GM12878 (cell line): ENCODE measurements at regions not wholly inside any gene's neighbourhood (a gene's known extent, or its start where the extent isn't known, plus 50 kb on each side); places are given as distances from the start of the nearest gene placed in this dataset.

Source experiments
- ATAC-seq: fragments of 200-7000 bp; cut with Tn5 transposase; 3 replicates; pipeline ENCODE4 v1.9.1; 2020; ENCODE audit warnings: mild to moderate bottlenecking, moderate library complexity
- BruUV-seq: library from RNA; stranded (reverse); fragments of 400-500 nt; replicated peaks from 2 replicates; lab custom pipeline; 2021; lab: Mats Ljungman, UMichigan
- CTCF ChIA-PET: fragments of 300-600 bp; sonication (Branson Sonifier 250); formaldehyde crosslinking; extraction: SDS; loops from one replicate; lab custom pipeline; 2021; ENCODE audit warnings: inconsistent platforms; lab: Yijun Ruan, JAX
- POLR2A ChIA-PET: fragments of 350-600 bp; formaldehyde crosslinking; extraction: SDS; loops from one replicate; lab custom pipeline; 2021; ENCODE audit warnings: inconsistent platforms; lab: Charles Lee
- RAD21 ChIA-PET: fragments of 300-600 bp; sonication (Branson Sonifier 250); formaldehyde crosslinking; loops from one replicate; lab custom pipeline; 2023; ENCODE audit warnings: antibody characterized with exemption; ENCODE audit not compliant: unreplicated experiment; lab: Charles Lee
- SMC1A ChIA-PET: fragments of 300-600 bp; sonication (Branson Sonifier 250); formaldehyde crosslinking; loops from one replicate; lab custom pipeline; 2023; ENCODE audit not compliant: unreplicated experiment, uncharacterized antibody; lab: Charles Lee
- DNase-seq: peaks from one replicate; pipeline ENCODE4 v3.0.0-alpha.2; 2011; ENCODE audit warnings: low read depth, low spot score
- FAIRE-seq: peaks from 3 replicates; lab custom pipeline; 2011; peaks lifted over from hg19 to GRCh38; lab: Jason Lieb, UNC
- H2AFZ ChIP-seq: 2 replicates; pipeline ENCODE4 v1.6.0; 2011; ENCODE audit warnings: low read depth, low read length, control low read depth; ENCODE audit not compliant: control insufficient read depth
- H3K27ac ChIP-seq: 2 replicates; pipeline ENCODE4 v1.5.1; 2011; ENCODE audit warnings: control low read depth; ENCODE audit not compliant: control insufficient read depth, insufficient read depth
- H3K27me3 ChIP-seq, 2 experiments: replicated peaks in 1 of 2; 2 replicates each; pipeline versions ENCODE4 v1.6.0 to v1.6.1; 2011; ENCODE audit warnings: low read length in 1 of 2; ENCODE audit not compliant: control insufficient read depth in 2 of 2, insufficient read depth in 2 of 2
- H3K36me3 ChIP-seq, 2 experiments: 2 replicates each; pipeline ENCODE4 v1.5.1; 2011; ENCODE audit warnings: low read length in 1 of 2; ENCODE audit not compliant: control insufficient read depth in 2 of 2, insufficient read depth in 2 of 2
- H3K4me1 ChIP-seq: 2 replicates; pipeline ENCODE4 v1.6.1; 2011; ENCODE audit warnings: mild to moderate bottlenecking, low read length, moderate library complexity, mixed read lengths; ENCODE audit not compliant: control insufficient read depth, insufficient read depth
- H3K4me2 ChIP-seq: 2 replicates; pipeline ENCODE4 v1.6.0; 2011; ENCODE audit warnings: control low read depth; ENCODE audit not compliant: control insufficient read depth, insufficient read depth
- H3K4me3 ChIP-seq: fragments of 200-600 bp; sonication (generic); 2 replicates; pipeline ENCODE4 v1.5.1; 2016
- H3K79me2 ChIP-seq: 2 replicates; pipeline ENCODE4 v1.6.0; 2011; ENCODE audit warnings: low read length; ENCODE audit not compliant: control insufficient read depth, insufficient read depth
- H3K9ac ChIP-seq: 2 replicates; pipeline ENCODE4 v1.8.0; 2011; ENCODE audit warnings: low read length, control low read depth, mixed read lengths; ENCODE audit not compliant: control insufficient read depth, insufficient read depth
- H3K9me3 ChIP-seq: replicated peaks from 3 replicates; pipeline ENCODE4 v1.5.1; 2011; ENCODE audit warnings: mild to moderate bottlenecking, low read length; ENCODE audit not compliant: control insufficient read depth, insufficient read depth
- H4K20me1 ChIP-seq: 2 replicates; pipeline ENCODE4 v1.6.0; 2011; ENCODE audit not compliant: control insufficient read depth, insufficient read depth
- ATF7 ChIP-seq: fragments of 450-650 bp; IDR thresholded peaks from 2 replicates; pipeline ENCODE4 v1.6.1; 2016; ENCODE audit warnings: low read depth, mild to moderate bottlenecking
- CUX1 ChIP-seq: IDR thresholded peaks from 2 replicates; pipeline ENCODE4 v1.6.1; 2012; ENCODE audit warnings: improper control_type of control experiment, low read depth, low read length; ENCODE audit not compliant: insufficient replicate concordance
- IKZF2 ChIP-seq, 2 experiments: fragments of 450-650 bp; IDR thresholded peaks; 2 replicates each; pipeline ENCODE4 v1.6.1; 2017; ENCODE audit warnings: mild to moderate bottlenecking in 2 of 2, moderate library complexity in 2 of 2
- IRF3 ChIP-seq: fragments of 450-650 bp; IDR thresholded peaks from 2 replicates; pipeline ENCODE4 v1.6.1; 2014; ENCODE audit warnings: mild to moderate bottlenecking
- KAT2A ChIP-seq: conservative IDR thresholded peaks from 2 replicates; pipeline ENCODE4 v1.6.1; 2011; ENCODE audit warnings: low read depth, low read length; ENCODE audit not compliant: control insufficient read depth
- NFYB ChIP-seq: IDR thresholded peaks from 2 replicates; pipeline ENCODE4 v1.6.1; 2011; ENCODE audit warnings: low read depth, mild to moderate bottlenecking, low read length, improper control_type of control experiment, moderate library complexity; ENCODE audit not compliant: insufficient read depth
- NR2C1 ChIP-seq: fragments of 450-650 bp; IDR thresholded peaks from 2 replicates; pipeline ENCODE4 v1.6.1; 2017; ENCODE audit warnings: antibody characterized with exemption, mild to moderate bottlenecking, moderate library complexity
- PBX3 ChIP-seq: IDR thresholded peaks from 2 replicates; pipeline ENCODE4 v1.6.1; 2011; ENCODE audit warnings: mild to moderate bottlenecking, low read depth, low read length, moderate library complexity; ENCODE audit not compliant: insufficient replicate concordance
- SMC3 ChIP-seq: IDR thresholded peaks from 2 replicates; pipeline ENCODE4 v1.6.1; 2011; ENCODE audit warnings: low read length, improper control_type of control experiment, borderline replicate concordance
- TCF7 ChIP-seq: IDR thresholded peaks from 2 replicates; pipeline ENCODE4 v1.6.1; 2014; ENCODE audit warnings: antibody characterized with exemption, borderline replicate concordance
- WGBS: methylation state at CpG from one replicate; pipeline ENCODE4 v1.1.6; 2016; ENCODE audit warnings: low lambda C conversion rate; ENCODE audit not compliant: insufficient replicate concordance, insufficient coverage; ENCODE audit errors: missing lambda C conversion rate; 5-methylcytosine and 5-hydroxymethylcytosine counted together
- in situ Hi-C: fragments of 300-500 bp; cut with MboI; formaldehyde crosslinking; loops from 9 replicates; pipeline ENCODE4 v1.14.3; 2018; ENCODE audit warnings: mixed read lengths
- intact Hi-C: fragments of 100-400 bp; cut with micrococcal nuclease; formaldehyde crosslinking; loops from one replicate; pipeline ENCODE4 v1.14.2; 2022; ENCODE audit not compliant: unreplicated experiment

- Histone ChIP-seq H2AFZ (no peak overlapping the region), H4K20me1 (no peaks in the 10 kb centered on the region), H3K4me2 (no peak overlapping the region), H3K27ac (no peak overlapping the region), H3K9me3 (no peaks in the 10 kb centered on the region), H3K9ac (no peak overlapping the region), H3K4me1 (no peaks in the 10 kb centered on the region), H3K27me3 (peaks cover 0 to 3% of the 10 kb centered on the region in 2 experiments; a peak in 1 of 4 replicates), H3K4me3 (no peak overlapping the region), H3K79me2 (no peaks in the 10 kb centered on the region), H3K36me3 (no peaks in the 10 kb centered on the region)
- FAIRE-seq: no peak
- no TSS peak for BruUV-seq
- no peak for ATAC-seq
- TF ChIP-seq IRF3 (no peak), IKZF2 (IDR thresholded peaks at IDR 0.05) (no peak), PBX3 (no peak)
- no peak for DNase-seq
- in situ Hi-C loops: no loop called here
- intact Hi-C loops: no loop called here
- RAD21 ChIA-PET: no interaction called here
- SMC1A ChIA-PET: no interaction called here
- 70% methylated on average over 9 of the region's 9 CpGs for WGBS
- CTCF ChIA-PET: no interaction called here
- POLR2A ChIA-PET: no interaction called here
These were observed 53.4 kb downstream of the RPLP1 start for GRCh38 chr15:69505956-69506556.

GRCh38 chr15:69508659-69509058, 56.0 kb downstream of the RPLP1 start:
- no TSS peak for BruUV-seq
- H3K27ac ChIP-seq: no peak overlapping the region
- H3K79me2 ChIP-seq: no peaks in the 10 kb centered on the region
- H3K4me1 ChIP-seq: no peaks in the 10 kb centered on the region
- ChIA-PET RAD21 (no interaction called here), CTCF (interaction anchor here (1.4 kb wide), 1 partner anchor 31 kb away, joined by 5 read pairs; no protein-coding TSS in a partner anchor), POLR2A (no interaction called here), SMC1A (no interaction called here)
- H3K9me3 ChIP-seq: no peaks in the 10 kb centered on the region
- FAIRE-seq: no peak
- H4K20me1 ChIP-seq: no peaks in the 10 kb centered on the region
- no peak for DNase-seq
- no peak overlapping the region for H3K9ac ChIP-seq
- peaks cover 0 to 3% of the 10 kb centered on the region in 2 experiments; a peak in 1 of 4 replicates for H3K27me3 ChIP-seq
- in situ Hi-C loops: no loop called here
- no peaks in the 10 kb centered on the region for H3K36me3 ChIP-seq
- ATAC-seq: no peak
- no peak overlapping the region for H3K4me3 ChIP-seq
- intact Hi-C loops: no loop called here
- 0% methylated on average over 1 of the region's 1 CpG for WGBS
- H3K4me2 ChIP-seq: no peak overlapping the region
- H2AFZ ChIP-seq: no peak overlapping the region
- TF ChIP-seq TCF7: no peak
- no peak for TF ChIP-seq ATF7
- TF ChIP-seq CUX1: no peak
- no peak for TF ChIP-seq SMC3
- no peak for TF ChIP-seq NR2C1
- no peak for TF ChIP-seq KAT2A
- no peak for TF ChIP-seq NFYB
